GM18519 (cell line): ENCODE measurements at regions not wholly inside any gene's neighbourhood (a gene's known extent, or its start where the extent isn't known, plus 50 kb on each side); places are given as distances from the start of the nearest gene placed in this dataset.
"Not testable (repeated sequence)": the region's sequence is repeated elsewhere in the genome, so short reads cannot be mapped to it uniquely, and the experiment has no call there.

ENCODE experiments used
- ATAC-seq: cut with Tn5 transposase; IDR thresholded peaks from one replicate; pipeline ENCODE4 v1.9.1; 2021; ENCODE audit warnings: mild to moderate bottlenecking, moderate library complexity; ENCODE audit not compliant: unreplicated experiment, low FRiP score

DNA sequence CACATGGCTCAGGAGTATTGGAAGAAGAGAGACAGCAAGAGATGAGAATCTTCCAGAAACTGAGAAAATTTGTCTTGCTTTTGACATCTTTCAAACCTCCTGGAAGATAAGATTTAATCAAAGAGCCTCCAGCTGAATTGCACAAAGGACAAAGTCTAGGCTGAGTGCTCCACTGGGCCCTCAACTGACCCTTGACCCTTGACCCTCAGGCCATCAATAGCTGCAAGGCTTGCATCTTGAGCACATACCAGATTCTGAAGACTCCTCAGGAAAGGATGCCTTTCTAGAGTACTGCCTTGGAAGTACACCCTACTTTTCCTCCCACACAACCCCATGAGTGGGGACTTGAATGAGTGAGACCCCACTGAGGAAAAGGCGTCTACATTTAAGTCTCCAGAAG is 1125.5 kb downstream of the BCL11A start:
- no peak for ATAC-seq

DNA sequence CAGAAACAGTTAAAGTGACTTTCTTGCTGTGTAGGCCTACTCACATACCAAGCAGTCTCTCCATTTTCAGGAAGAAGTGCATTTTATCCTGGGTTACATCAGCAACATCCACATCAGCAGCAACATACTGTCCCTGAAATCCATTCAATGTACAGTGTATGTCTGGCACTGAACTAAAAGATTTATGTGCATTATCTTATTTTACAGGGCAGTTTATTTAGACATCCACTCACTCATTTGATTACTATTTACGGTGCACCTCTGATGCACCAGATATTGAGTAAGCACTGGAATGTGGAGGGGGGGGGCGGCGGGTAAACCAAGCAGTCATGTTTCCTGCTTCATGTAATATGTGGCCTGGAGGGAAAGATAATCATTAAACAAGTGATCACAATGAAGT is 1128.2 kb downstream of the BCL11A start:
- no peak for ATAC-seq

DNA sequence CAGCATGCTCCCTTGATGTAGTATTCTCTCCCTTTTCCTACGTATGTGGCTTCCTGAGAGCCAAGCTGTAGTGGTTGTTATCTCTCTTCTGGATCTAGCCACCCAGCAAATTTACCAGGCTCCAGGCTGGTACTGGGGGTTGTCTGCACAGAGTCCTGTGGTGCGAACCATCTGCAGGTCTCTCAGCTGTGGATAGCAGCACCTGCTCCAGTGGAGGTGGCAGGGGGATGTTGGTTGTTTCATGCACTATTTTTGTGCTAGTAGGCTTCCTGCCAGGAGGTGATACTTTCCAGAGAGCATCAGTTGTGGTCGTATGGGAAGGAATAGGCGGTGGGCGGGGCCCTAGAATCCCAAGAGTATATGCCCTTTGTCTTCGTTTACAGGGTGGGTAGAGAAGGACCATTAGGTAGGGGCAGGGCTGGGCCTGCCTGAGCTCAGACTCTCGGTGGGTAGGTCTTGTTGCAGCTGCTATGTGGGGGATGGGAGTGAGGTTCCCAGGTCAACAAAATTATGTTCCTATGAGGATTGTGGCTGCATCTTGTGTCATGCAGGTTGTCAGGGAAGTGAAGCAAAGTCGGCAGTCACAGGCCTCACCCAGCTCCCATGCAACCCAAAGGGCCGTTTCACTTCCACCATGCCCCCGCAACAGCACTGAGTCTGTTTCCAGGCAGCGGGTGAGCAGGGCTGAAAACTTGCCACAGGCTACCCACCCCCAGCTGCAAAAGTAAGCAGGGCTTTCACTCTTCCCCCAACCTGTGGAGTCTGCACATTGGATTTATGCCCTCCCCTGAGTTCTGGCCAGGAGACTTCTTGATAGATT is 1139.5 kb downstream of the BCL11A start:
- no peak for ATAC-seq

DNA sequence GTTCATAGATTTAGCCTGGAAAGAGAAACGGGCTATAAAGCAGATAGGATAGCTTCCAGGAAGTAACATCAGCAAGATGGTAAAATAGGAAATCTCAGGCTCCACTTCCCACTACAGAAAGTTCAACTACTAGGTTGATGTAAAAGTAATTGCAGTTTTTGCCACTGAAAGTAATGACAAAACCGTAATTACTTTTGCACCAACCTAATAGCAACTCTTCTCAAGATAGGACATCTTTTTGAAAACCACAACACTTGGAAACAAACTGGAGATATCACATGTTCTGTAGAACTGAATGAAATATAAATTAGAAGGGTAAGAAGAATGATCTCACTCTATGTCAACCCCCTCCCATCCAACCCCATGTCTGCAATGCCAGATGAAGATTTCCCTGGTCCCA is 1154.3 kb downstream of the BCL11A start:
- no peak for ATAC-seq

DNA sequence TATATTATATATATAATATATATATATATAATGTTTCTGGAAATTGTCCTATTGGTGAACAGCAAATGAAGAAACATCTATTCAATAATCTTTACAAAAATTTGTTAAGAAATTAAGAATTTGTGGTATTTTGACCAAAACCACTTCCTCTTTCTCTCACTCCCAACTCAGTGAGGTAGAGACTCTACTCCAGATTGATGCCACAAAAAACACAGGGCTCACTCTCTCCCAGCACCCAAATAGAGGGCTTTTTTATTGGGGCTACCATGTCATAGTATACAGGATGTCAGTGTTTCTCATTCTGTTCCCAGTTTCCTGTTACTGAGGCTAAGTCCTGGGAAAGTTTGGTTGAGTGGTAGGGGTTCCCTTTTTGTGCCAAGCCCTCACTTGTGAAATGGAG is 1155.4 kb downstream of the BCL11A start:
- no peak for ATAC-seq

DNA sequence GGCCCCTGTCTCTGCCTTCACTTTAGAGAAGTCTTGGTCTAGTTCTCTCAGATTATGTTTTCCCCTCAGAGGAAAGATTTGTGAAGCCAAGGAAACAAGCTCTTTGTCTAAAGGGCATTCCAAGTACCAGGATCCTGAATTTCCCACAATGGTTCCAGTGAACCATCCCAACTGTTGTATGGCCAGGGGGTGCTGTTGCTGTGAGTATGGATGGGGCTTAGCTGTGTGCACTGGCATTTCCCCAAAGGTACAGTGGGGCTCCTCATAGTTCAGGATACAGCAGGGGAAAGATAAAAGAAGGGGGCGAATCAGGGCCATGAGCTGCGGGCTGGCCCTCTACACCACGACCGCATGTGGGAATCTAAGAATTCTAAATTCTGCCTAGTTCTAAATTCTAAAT is 1154.0 kb upstream of the FANCL start:
- ATAC-seq, result no peak

DNA sequence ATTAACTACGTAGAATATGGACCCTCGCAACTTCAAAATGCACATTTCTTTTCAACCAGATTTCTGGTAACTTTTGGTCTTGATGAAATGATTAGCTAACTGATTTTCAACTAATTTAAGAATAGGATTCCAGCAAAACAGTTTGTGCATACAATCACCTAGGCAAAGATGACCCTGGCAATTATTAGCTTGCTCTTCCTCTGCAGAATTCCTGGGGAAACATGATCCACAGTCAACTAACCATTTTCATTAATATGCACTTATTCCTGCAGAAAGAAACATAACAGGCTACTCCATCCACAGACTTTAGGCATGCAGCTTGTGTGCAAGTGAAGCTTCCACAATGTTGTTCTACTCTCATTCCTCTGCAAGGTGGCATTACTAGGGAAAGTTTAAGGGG is 1150.8 kb upstream of the FANCL start:
- no peak for ATAC-seq

DNA sequence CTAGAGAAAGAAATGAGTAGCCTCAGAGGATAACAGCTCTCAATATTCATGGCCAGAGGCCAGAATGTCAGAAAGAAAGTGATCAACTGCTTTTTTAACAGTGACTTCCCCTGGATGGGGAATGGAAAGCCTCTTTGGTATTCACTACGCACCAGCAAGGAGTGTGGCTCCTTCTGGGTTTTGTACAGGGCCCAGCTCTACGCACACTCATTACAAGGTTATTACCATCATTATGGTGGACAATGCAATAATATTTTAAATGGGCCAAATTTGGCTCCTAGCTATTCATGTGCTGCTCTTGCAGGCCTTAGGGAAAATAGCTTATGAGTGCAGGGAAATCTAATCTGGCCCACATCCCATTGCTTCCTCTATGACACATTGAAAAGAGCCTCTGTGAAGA is 1149.5 kb upstream of the FANCL start:
- no peak for ATAC-seq

DNA sequence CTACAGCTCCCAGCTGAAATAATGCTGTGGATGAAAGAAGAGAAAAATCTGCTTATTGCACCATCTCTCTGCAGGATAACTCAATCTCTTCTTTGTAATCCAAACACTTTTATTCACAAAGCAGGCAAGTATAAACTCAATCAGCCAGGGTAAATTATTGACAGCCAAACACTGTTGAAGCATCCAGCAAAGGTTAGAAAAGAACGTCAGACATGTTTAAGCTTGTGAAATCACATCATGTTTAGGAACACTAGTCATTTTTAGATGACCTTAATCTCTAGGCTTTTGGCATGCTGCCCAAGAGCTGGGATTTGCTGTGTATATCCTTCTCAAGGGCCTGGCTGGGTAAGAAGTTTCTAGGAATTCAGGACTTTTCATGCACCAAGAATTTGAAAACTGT is 1148.1 kb upstream of the FANCL start:
- no peak for ATAC-seq

DNA sequence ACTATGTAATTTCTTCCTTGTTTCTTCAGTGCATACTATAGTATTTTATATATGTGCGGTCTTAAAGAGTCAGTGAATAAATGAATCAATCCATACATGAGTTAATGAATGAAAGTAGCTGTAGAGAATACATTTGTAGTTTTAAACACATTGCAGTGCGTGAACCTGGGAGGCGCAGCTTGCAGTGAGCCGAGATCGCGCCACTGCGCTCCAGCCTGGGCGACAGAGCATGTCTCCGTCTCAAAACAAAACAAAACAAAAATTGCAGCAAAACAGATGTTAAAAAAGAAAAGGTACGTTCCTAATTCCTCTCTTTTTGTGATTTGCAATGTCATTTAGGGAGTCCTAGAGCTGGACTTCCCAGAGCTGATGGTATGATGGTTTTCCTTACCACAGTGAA is 1144.8 kb upstream of the FANCL start:
- no peak for ATAC-seq

DNA sequence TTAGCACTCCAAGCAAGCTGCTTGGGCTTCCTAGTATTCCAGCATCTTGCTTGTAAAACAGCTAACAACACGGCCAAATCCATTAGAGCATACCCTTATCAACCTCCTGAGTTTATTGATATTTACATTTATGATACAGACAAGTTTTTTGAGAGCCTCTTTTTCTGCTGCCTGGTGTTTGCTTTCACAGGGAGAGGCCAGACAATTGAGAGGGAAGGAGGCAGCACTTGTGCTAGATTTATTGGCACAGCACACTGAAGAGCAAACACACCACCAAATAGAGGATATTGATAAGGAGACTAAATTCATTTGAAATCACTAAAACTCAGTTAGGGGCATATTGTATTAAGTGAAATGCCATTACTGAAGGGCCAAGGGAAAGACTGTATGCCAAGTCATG is 1142.3 kb upstream of the FANCL start:
- no peak for ATAC-seq

DNA sequence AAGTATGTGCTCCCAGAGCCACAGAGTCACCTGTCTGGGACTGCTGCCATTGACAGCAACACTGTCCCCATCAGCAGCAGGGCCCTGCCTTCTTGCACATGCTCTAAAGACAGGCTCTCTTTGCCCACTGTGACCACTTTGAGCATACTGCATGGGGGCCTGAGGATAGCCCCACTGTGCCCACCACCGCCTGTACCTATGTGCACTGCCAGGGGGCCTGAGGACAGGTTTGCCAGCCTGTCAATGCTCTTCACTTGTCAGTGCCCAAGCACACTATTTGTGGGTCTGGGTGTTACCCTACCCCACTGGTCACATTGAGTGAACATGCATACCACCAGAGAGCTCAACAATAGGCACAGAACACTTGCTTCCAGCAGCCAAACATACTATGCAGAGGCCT is 1137.0 kb upstream of the FANCL start:
- ATAC-seq, result no peak

DNA sequence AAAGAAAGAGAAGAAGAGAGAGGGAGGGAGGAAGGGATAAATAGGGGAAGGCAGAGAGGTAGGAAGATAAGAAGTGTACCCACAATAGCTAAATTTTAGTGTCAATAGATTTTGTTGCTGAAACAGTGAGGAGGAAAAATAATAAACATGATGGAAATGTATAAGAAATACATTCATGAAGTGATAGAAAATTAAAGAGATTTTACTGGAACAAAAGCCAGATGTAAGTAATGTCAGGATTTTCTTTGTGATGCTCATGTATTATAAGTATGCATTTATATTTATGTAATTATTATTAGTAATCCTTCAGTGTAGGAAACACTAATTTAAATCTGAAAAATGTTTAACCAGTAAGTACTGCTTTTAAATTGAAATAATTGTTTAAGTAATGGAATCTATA is 1125.2 kb upstream of the FANCL start:
- ATAC-seq, result no peak

DNA sequence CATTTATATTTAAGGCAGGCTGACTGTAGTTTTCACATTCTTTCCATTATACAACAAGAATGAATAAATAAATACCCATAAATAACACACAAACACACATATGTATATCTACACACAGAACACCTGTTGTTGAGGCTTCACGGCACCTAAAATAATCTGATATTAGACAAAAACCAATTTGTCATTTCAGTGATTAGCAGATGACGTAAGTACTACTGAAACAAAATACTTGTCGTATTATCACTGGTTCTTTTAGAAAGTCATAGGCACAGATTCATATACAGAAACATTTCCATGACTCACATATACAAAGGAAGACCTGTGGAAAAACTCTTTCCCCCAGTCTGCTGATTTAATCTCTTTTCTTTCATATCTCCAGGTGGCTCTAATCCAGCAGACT is 1113.4 kb upstream of the FANCL start:
- ATAC-seq, result no peak

DNA sequence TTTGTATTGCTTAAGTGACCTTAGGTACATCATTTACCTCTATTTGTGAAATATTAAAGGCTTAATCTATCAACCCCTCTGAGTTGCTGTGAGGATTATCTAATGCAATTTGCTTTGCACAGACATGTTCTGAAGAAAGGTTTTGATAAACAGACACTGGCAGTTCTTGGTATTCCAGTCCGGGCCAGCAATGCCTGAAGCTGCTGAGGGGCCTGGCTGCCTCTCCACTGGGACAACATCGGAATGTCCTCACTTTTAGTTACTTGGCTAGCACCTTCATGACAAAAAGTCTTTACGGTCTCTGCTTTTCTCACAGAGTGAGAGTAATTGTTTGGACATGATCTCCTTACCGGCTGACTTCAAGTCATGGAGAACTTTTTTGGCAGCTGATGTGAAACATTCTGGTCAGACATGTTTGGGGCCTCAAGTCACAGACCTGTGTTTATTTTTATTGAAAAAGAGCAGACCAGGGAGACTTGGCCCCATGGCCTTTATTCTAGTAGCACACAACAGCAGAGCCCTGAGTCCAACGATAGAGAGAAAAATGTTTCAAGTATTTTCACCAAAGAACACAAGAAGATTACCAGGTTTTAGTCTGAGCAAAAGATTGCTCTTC is 1112.3 kb upstream of the FANCL start:
- no peak for ATAC-seq

DNA sequence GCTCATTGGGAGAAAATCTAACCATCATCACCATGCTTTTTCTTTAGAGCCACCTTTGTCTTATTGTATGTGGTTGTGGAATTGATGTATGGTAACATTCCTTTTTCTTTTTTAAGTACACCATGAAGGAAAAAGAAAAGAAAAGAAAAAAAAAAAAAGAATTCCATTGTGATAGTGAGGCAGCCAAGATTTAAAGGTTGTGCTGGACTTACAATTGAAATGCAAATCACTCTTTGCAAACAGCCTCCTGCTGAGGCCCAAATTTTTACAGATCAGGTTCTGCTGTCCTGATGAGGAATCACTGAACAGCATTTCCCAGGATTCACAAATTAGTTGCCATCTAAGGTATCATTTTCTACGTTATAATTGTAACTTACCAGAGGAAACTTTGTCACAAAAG is 1101.0 kb upstream of the FANCL start:
- no peak for ATAC-seq

DNA sequence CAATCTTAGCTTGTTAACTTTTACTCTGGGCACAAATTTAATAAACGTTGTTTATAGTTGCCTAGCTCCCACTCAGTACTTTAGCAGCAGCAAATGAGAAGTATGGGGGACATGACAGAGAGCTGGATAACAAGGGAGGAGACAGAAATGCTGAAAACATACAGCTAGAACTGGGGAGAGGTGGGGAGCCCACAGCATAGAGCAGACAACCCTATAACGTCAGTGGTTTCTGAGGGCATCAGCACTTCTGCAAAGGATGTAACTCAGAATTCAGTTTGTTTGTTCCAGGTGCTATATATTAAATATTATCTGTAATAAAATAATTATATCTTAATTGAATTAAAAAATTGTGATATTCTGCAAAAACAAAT is 1098.7 kb upstream of the FANCL start:
- ATAC-seq, result no peak

DNA sequence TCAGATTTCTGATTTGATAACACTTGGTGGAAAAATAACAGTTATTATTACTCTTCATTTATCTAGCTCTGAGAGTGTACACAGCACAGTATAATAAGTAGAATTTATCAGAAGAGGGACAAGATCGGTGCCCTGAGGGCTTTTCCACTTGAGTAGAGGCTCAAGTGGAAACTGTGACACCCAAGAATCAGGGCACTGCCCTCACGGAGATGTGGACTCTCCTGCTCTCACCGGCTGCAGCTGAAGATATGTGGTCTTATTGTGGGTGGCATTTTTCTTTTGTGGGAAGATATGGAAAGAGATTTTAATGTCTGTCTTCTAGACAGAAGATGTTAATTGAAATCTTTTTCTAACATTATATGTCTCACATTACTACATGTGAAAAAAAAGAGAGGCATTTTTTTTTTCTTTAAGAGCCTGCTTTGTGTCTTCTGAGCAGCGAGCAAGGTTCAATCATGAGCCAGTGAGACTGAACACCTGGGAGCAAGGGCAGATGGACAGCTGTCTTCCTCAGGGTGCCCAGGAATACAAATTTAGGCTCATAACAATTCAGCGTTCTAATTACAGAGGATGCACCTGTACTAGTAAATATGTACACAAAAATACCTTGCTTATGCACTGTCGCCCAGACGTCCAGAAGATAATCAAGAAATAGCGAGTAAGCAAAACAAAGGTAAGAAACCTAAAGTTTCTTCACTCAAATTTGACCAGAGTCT is 1098.2 kb upstream of the FANCL start:
- no peak for ATAC-seq

DNA sequence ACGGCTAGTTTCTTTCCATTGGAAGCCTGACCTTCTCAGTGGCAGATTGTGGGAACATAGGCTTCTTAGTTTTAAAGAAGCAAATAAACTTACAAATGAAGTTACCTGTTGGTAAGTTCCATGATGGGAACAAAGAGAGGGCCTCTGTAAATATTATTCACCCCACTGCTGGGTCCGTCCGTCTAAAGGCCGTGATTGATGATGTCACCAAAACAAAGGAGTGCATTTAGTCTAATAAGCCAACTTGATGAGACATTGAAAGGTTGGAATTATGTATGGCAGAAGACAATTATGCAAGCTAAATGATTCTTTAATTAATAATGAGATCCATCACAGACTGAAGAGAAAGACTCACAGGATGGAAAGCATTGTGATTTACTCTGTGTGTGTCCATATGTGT is 1091.9 kb upstream of the FANCL start:
- no peak for ATAC-seq

DNA sequence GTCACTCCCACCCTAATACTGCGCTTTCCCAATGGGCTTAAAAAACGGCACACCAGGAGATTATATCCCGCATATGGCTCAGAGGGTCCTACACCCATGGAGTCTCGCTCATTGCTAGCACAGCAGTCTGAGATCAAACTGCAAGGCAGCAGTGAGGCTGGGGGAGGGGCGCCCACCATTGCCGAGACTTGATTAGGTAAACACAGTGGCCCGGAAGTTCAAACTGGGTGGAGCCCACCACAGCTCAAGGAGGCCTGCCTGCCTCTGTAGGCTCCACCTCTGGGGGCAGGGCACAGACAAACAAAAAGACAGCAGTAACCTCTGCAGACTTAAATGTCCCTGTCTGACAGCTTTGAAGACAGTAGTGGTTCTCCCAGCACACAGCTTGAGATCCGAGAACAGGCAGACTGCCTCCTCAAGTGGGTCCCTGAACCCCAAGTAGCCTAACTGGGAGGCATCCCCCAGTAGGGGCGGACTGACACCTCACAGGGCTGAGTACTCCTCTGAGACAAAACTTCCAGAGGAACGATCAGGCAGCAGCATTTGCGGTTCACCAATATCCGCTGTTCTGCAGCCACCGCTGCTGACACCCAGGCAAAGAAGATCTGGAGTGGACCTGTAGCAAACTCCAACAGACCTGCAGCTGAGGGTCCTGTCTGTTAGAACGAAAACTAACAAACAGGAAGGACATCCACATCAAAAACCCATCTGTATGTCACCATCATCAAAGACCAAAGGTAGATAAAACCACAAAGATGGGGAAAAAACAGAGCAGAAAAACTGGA is 1085.6 kb upstream of the FANCL start:
- not testable (repeated sequence) for ATAC-seq

DNA sequence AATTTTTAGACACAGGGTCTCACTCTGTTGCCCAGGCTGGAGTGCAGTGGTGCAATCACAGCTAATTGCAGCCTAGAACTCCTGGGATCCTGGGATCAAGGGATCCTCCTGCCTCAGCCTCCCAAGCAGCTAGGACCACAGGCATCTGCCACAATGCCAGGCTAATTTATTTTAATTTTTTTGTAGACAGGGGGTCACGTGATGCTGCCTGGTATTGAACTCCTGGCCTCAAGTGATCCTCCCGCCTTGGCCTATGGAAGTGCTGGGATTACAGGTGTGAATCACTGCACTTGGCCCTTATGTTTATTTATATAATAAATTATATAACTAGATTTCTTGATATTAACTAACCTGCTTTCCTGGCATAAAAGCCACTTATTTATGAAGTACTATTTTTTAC is 1081.7 kb upstream of the FANCL start:
- ATAC-seq, result no peak
